WTC11 (cell line): ENCODE measurements at regions not wholly inside any gene's neighbourhood (a gene's known extent, or its start where the extent isn't known, plus 50 kb on each side); places are given as distances from the start of the nearest gene placed in this dataset.

Source experiments
- ATAC-seq: fragments of 200-7000 bp; cut with Tn5 transposase; 2 replicates; pipeline ENCODE4 v1.10.0; 2021; ENCODE audit warnings: mild to moderate bottlenecking, moderate library complexity
- CTCF ChIA-PET: fragments of 300-600 bp; sonication (Branson Sonifier 250); formaldehyde crosslinking; loops from one replicate; lab custom pipeline; 2021; ENCODE audit warnings: antibody characterized with exemption; lab: Charles Lee
- POLR2A ChIA-PET: fragments of 350-600 bp; sonication (Branson Sonifier 250); formaldehyde crosslinking; loops from one replicate; lab custom pipeline; 2021; ENCODE audit warnings: antibody characterized with exemption; lab: Charles Lee
- DNase-seq: peaks from one replicate; pipeline ENCODE4 v3.0.0; 2021; ENCODE audit warnings: low spot score
- H3K27ac Mint-ChIP-seq: 2 replicates; pipeline ENCODE4 v1.8.0; 2021; ENCODE audit warnings: mixed read lengths
- H3K27me3 Mint-ChIP-seq: 2 replicates; pipeline ENCODE4 v1.8.0; 2021; ENCODE audit warnings: low read depth, mild to moderate bottlenecking, moderate library complexity, mixed read lengths
- H3K36me3 Mint-ChIP-seq: 2 replicates; pipeline ENCODE4 v1.8.0; 2021; ENCODE audit warnings: mixed read lengths
- H3K4me1 Mint-ChIP-seq: 2 replicates; pipeline ENCODE4 v1.8.0; 2022; ENCODE audit warnings: mixed read lengths
- H3K4me3 Mint-ChIP-seq: 2 replicates; pipeline ENCODE4 v1.8.0; 2021; ENCODE audit warnings: mild to moderate bottlenecking, moderate library complexity, mixed read lengths
- H3K9me3 Mint-ChIP-seq: 2 replicates; pipeline ENCODE4 v1.8.0; 2021; ENCODE audit warnings: mixed read lengths
- ESRRA ChIP-seq: sonication (generic); formaldehyde crosslinking; IDR thresholded peaks from 2 replicates; pipeline ENCODE4 v1.8.1; 2022; ENCODE audit warnings: mild to moderate bottlenecking, missing genetic modification reagents, borderline replicate concordance
- GABPB1 ChIP-seq: sonication (generic); formaldehyde crosslinking; IDR thresholded peaks from 2 replicates; pipeline ENCODE4 v1.8.1; 2023; ENCODE audit warnings: mild to moderate bottlenecking, missing genetic modification reagents
- MXD4 ChIP-seq: fragments of 250-450 bp; sonication (Bioruptor Pico); IDR thresholded peaks from 2 replicates; pipeline ENCODE4 v1.8.0; 2021; ENCODE audit warnings: mild to moderate bottlenecking, moderate library complexity, borderline replicate concordance
- OVOL2 ChIP-seq: fragments of 250-450 bp; sonication (Bioruptor Pico); IDR thresholded peaks from 2 replicates; pipeline ENCODE4 v1.9.0; 2021; ENCODE audit warnings: mild to moderate bottlenecking, borderline replicate concordance
- ZNF232 ChIP-seq: sonication (generic); formaldehyde crosslinking; IDR thresholded peaks from 2 replicates; pipeline ENCODE4 v1.8.0; 2022; ENCODE audit warnings: mild to moderate bottlenecking, missing genetic modification reagents
- TF ChIP-seq, protein P1 (sequence below): sonication (generic); formaldehyde crosslinking; IDR thresholded peaks from 2 replicates; pipeline ENCODE4 v1.8.1; 2023; ENCODE audit warnings: mild to moderate bottlenecking, missing genetic modification reagents
- TF ChIP-seq, protein P2 (sequence below): sonication (generic); formaldehyde crosslinking; IDR thresholded peaks from 2 replicates; pipeline ENCODE4 v1.8.1; 2022; ENCODE audit warnings: low read depth, mild to moderate bottlenecking, moderate library complexity, missing genetic modification reagents, borderline replicate concordance
- TF ChIP-seq, protein P3 (sequence below): sonication (generic); formaldehyde crosslinking; IDR thresholded peaks from 2 replicates; pipeline ENCODE4 v1.8.0; 2022; ENCODE audit warnings: mild to moderate bottlenecking, missing genetic modification reagents
- TF ChIP-seq, protein P4 (sequence below): sonication (generic); formaldehyde crosslinking; IDR thresholded peaks from 2 replicates; pipeline ENCODE4 v1.8.0; 2022; ENCODE audit warnings: mild to moderate bottlenecking, missing genetic modification reagents
- TF ChIP-seq, protein P5 (sequence below): sonication (generic); formaldehyde crosslinking; IDR thresholded peaks from 2 replicates; pipeline ENCODE4 v1.8.1; 2022; ENCODE audit warnings: low read depth, missing genetic modification reagents, borderline replicate concordance
- TF ChIP-seq, protein P6 (sequence below): sonication (generic); formaldehyde crosslinking; IDR thresholded peaks from 2 replicates; pipeline ENCODE4 v1.8.0; 2022; ENCODE audit warnings: mild to moderate bottlenecking, missing genetic modification reagents

DNA sequence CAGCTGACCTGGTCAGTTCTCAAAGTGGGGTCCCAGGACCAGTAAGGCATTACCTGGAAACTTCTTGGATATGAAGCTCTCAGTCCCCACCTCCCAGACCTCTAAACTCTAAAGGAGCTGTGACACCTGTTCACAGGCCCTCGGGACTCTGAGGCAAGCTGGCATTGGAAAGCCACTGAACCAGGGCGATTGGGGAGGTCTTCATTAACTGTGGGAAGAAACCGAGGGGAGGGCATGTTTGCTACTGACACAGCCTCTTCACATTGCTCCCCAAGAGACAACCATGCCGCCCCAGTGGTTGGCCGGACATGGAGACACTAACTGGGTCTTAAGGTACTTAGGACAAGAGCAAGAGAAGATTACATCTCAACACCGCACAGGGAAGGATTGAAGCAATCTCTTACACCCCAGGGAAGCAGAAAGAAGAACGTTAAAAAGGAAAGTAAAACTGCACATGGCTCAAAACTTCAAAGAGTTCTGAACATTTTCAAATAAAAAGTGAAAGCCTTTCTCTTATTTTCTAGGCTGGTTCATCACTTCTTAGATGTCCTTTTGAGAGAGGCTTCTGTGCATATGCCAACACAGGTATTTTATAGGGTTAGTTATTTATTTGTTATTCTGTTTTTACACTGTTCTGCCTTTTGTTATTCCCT lies 210.0 kb upstream of the CST7 start:
- peaks cover 35% of the 10 kb centered on the region for H3K4me1 Mint-ChIP-seq
- TF ChIP-seq, protein P1, sequence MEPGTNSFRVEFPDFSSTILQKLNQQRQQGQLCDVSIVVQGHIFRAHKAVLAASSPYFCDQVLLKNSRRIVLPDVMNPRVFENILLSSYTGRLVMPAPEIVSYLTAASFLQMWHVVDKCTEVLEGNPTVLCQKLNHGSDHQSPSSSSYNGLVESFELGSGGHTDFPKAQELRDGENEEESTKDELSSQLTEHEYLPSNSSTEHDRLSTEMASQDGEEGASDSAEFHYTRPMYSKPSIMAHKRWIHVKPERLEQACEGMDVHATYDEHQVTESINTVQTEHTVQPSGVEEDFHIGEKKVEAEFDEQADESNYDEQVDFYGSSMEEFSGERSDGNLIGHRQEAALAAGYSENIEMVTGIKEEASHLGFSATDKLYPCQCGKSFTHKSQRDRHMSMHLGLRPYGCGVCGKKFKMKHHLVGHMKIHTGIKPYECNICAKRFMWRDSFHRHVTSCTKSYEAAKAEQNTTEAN, result no peak
- TF ChIP-seq, all 79 proteins: peak for 0

DNA sequence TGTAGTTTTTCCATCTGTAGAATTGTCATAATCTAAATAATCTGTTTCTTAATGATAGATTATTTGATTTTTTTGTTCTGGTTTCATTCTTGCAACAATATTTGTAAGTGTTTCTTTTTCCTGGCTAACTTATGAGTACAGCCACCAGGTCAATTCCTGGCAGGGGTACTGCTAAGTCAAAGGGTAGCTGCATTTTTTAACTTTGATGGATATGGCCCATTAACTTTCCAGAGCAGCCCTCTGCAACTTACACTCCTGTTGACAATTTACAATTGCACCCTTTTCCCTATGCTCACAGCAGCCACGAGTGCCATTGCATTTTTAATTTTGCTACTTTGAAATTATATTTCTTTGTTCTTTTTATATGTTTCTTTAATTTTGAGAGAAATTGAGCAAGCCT lies 209.3 kb upstream of the CST7 start:
- no peak overlapping the region for H3K27ac Mint-ChIP-seq
- TF ChIP-seq, protein P2, sequence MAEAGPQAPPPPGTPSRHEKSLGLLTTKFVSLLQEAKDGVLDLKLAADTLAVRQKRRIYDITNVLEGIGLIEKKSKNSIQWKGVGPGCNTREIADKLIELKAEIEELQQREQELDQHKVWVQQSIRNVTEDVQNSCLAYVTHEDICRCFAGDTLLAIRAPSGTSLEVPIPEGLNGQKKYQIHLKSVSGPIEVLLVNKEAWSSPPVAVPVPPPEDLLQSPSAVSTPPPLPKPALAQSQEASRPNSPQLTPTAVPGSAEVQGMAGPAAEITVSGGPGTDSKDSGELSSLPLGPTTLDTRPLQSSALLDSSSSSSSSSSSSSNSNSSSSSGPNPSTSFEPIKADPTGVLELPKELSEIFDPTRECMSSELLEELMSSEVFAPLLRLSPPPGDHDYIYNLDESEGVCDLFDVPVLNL (CRISPR knock-in tag), result no peak
- TF ChIP-seq, protein P3, sequence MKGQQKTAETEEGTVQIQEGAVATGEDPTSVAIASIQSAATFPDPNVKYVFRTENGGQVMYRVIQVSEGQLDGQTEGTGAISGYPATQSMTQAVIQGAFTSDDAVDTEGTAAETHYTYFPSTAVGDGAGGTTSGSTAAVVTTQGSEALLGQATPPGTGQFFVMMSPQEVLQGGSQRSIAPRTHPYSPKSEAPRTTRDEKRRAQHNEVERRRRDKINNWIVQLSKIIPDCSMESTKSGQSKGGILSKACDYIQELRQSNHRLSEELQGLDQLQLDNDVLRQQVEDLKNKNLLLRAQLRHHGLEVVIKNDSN (CRISPR knock-in tag), result no peak
- TF ChIP-seq, all 79 proteins: peak for 0
- Mint-ChIP-seq H3K36me3 (no peaks in the 10 kb centered on the region), H3K4me3 (no peak overlapping the region), H3K27me3 (no peaks in the 10 kb centered on the region), H3K9me3 (no peaks in the 10 kb centered on the region), H3K4me1 (peaks cover 35% of the 10 kb centered on the region)
- ATAC-seq, result no peak
- CTCF ChIA-PET, result no interaction called here
- no peak for DNase-seq
- POLR2A ChIA-PET, result no interaction called here

More for the DNA sequence above, 210.0 kb upstream of the CST7 start:
- no peaks in the 10 kb centered on the region for H3K27me3 Mint-ChIP-seq
- no peak for DNase-seq
- H3K4me3 Mint-ChIP-seq, result no peak overlapping the region
- no peak overlapping the region for H3K27ac Mint-ChIP-seq
- ChIA-PET CTCF (no interaction called here), POLR2A (no interaction called here)
- no peak for ATAC-seq
- H3K36me3 Mint-ChIP-seq, result no peaks in the 10 kb centered on the region
- no peaks in the 10 kb centered on the region for H3K9me3 Mint-ChIP-seq

DNA sequence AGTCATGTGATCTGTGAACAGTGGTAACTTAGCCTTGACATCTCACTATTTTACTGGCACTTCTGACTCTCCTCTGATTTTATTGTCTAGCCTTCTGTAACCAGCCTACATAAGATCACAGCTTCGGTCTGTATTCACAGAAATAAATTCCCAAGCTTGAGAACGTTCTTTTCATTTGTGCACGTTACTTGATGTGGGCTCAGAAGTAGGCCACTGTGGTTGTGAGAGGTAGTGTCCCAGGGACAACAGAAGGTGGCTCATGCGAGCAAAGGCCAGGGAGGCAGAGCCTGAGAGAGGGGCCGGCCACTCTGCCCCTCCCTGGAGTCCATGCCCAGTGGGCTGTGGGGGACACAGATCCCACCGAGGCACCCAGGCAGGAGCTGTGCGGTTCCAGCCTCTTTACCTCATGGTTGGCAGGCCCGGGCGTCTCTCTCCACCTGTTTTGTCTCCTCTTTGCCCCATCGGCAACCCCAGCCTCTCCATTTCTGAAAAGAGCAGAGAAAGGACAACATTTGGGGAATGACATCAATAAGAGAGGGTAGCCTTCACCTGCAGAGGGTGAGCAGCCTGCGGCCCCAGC lies 207.5 kb upstream of the CST7 start:
- H3K36me3 Mint-ChIP-seq, result no peaks in the 10 kb centered on the region
- TF ChIP-seq OVOL2 (CRISPR knock-in tag), result no peak
- TF ChIP-seq, protein P4, sequence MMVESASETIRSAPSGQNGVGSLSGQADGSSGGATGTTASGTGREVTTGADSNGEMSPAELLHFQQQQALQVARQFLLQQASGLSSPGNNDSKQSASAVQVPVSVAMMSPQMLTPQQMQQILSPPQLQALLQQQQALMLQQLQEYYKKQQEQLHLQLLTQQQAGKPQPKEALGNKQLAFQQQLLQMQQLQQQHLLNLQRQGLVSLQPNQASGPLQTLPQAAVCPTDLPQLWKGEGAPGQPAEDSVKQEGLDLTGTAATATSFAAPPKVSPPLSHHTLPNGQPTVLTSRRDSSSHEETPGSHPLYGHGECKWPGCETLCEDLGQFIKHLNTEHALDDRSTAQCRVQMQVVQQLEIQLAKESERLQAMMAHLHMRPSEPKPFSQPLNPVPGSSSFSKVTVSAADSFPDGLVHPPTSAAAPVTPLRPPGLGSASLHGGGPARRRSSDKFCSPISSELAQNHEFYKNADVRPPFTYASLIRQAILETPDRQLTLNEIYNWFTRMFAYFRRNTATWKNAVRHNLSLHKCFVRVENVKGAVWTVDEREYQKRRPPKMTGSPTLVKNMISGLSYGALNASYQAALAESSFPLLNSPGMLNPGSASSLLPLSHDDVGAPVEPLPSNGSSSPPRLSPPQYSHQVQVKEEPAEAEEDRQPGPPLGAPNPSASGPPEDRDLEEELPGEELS (CRISPR knock-in tag), result no peak
- TF ChIP-seq, protein P5, sequence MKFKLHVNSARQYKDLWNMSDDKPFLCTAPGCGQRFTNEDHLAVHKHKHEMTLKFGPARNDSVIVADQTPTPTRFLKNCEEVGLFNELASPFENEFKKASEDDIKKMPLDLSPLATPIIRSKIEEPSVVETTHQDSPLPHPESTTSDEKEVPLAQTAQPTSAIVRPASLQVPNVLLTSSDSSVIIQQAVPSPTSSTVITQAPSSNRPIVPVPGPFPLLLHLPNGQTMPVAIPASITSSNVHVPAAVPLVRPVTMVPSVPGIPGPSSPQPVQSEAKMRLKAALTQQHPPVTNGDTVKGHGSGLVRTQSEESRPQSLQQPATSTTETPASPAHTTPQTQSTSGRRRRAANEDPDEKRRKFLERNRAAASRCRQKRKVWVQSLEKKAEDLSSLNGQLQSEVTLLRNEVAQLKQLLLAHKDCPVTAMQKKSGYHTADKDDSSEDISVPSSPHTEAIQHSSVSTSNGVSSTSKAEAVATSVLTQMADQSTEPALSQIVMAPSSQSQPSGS (CRISPR knock-in tag), result no peak
- TF ChIP-seq GABPB1 (CRISPR knock-in tag), result no peak
- TF ChIP-seq MXD4 (CRISPR knock-in tag), result no peak
- TF ChIP-seq, protein P6, sequence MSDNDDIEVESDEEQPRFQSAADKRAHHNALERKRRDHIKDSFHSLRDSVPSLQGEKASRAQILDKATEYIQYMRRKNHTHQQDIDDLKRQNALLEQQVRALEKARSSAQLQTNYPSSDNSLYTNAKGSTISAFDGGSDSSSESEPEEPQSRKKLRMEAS, result no peak
- no peak for TF ChIP-seq ZNF232
- TF ChIP-seq ESRRA (CRISPR knock-in tag), result no peak
- POLR2A ChIA-PET, result no interaction called here
- no peak for ATAC-seq
- CTCF ChIA-PET, result no interaction called here
- H3K9me3 Mint-ChIP-seq, result no peaks in the 10 kb centered on the region
- no peak for DNase-seq
- H3K27me3 Mint-ChIP-seq, result no peaks in the 10 kb centered on the region
- H3K4me1 Mint-ChIP-seq, result peaks cover 40% of the 10 kb centered on the region
- H3K27ac Mint-ChIP-seq, result no peak overlapping the region
- no peak overlapping the region for H3K4me3 Mint-ChIP-seq
